K562 (cell line): ENCODE measurements at regions not wholly inside any gene's neighbourhood (a gene's known extent, or its start where the extent isn't known, plus 50 kb on each side); places are given as distances from the start of the nearest gene placed in this dataset.
"Not testable (repeated sequence)": the region's sequence is repeated elsewhere in the genome, so short reads cannot be mapped to it uniquely, and the experiment has no call there.

Experiments
- ATAC-seq: fragments of 200-7000 bp; cut with Tn5 transposase; 3 replicates; pipeline ENCODE4 v1.9.1; 2020; ENCODE audit warnings: moderate library complexity
- BruUV-seq: library from RNA; stranded (reverse); fragments of 400-500 nt; replicated peaks from 2 replicates; lab custom pipeline; 2021; lab: Mats Ljungman, UMichigan
- CTCF ChIA-PET: fragments of 300-600 bp; formaldehyde crosslinking; extraction: SDS; loops from one replicate; lab custom pipeline; 2021; ENCODE audit warnings: low intra/inter-chr PET ratio; lab: Yijun Ruan, JAX
- POLR2A ChIA-PET: fragments of 300-600, 350-650 bp; sonication (Branson Sonifier 250); formaldehyde crosslinking; extraction: SDS; loops from one replicate; lab custom pipeline; 2021; ENCODE audit warnings: antibody characterized with exemption, inconsistent platforms; lab: Yijun Ruan, JAX
- DNase-seq, 4 experiments: peaks; one replicate each; pipeline versions ENCODE4 v3.0.0 to v3.0.0-alpha.2; 2011 to 2018; ENCODE audit warnings: low spot score in 3 of 4, mixed read lengths in 3 of 4; ENCODE audit errors: extremely low read depth in 1 of 4
- FAIRE-seq: peaks from 2 replicates; lab custom pipeline; 2011; peaks lifted over from hg19 to GRCh38; lab: Jason Lieb, UNC
- H2AFZ ChIP-seq: 2 replicates; pipeline ENCODE4 v1.6.0; 2011; ENCODE audit warnings: low read depth, low read length, control low read depth, inconsistent platforms
- H3K27ac ChIP-seq: fragments of 200-600 bp; 3 replicates; pipeline ENCODE4 v1.8.0; 2011; ENCODE audit warnings: low read depth, mild to moderate bottlenecking, control low read depth, inconsistent platforms, low read length, moderate library complexity, mixed read lengths; ENCODE audit errors: extremely low read depth
- H3K27me3 ChIP-seq, 2 experiments: fragments of 300-600 bp in 1 of 2; 2 replicates in 1 of 2; 3 replicates in 1 of 2; pipeline versions ENCODE4 v1.6.0 to v1.8.0; 2011; ENCODE audit warnings: inconsistent platforms in 2 of 2, low read length in 2 of 2, mild to moderate bottlenecking in 1 of 2, mixed read lengths in 1 of 2, moderate library complexity in 1 of 2; ENCODE audit not compliant: control insufficient read depth in 2 of 2, insufficient read depth in 2 of 2
- H3K36me3 ChIP-seq: fragments of 300-600 bp; 3 replicates; pipeline ENCODE4 v1.8.0; 2011; ENCODE audit warnings: mild to moderate bottlenecking, low read length, inconsistent platforms; ENCODE audit not compliant: control insufficient read depth, insufficient read depth
- H3K4me1 ChIP-seq, 2 experiments: fragments of 200-600 bp in 1 of 2; replicated peaks in 1 of 2; 2 replicates in 1 of 2; 3 replicates in 1 of 2; pipeline versions ENCODE4 v1.5.1 to v1.8.0; 2011; ENCODE audit warnings: inconsistent platforms in 2 of 2, low read length in 2 of 2, mild to moderate bottlenecking in 1 of 2, mixed read lengths in 1 of 2, moderate library complexity in 1 of 2; ENCODE audit not compliant: control insufficient read depth in 2 of 2, insufficient read depth in 2 of 2
- H3K4me2 ChIP-seq: 2 replicates; pipeline ENCODE4 v1.6.1; 2011; ENCODE audit warnings: low read length, control low read depth, inconsistent platforms, mixed read lengths; ENCODE audit not compliant: insufficient read depth
- H3K4me3 ChIP-seq: fragments of 200-600 bp; sonication (generic), shearing (Covaris generic); 2 replicates; pipeline ENCODE4 v1.5.1; 2016; ENCODE audit warnings: control low read depth, inconsistent platforms
- H3K79me2 ChIP-seq: fragments of 200-600 bp; 3 replicates; pipeline ENCODE4 v1.8.0; 2011; ENCODE audit warnings: low read length, inconsistent platforms; ENCODE audit not compliant: control insufficient read depth, insufficient read depth
- H3K9ac ChIP-seq, 2 experiments: 2 replicates each; pipeline versions ENCODE4 v1.6.0 to v1.6.1; 2011; ENCODE audit warnings: low read depth in 2 of 2, low read length in 2 of 2, control low read depth in 1 of 2, inconsistent platforms in 1 of 2, mild to moderate bottlenecking in 1 of 2, mixed read lengths in 1 of 2; ENCODE audit not compliant: insufficient read depth in 1 of 2
- H3K9me1 ChIP-seq: one replicate; pipeline ENCODE4 v1.6.0; 2011; ENCODE audit warnings: inconsistent platforms, mild to moderate bottlenecking, low read length, moderate library complexity; ENCODE audit not compliant: control insufficient read depth, insufficient read depth
- H3K9me3 ChIP-seq: replicated peaks from 2 replicates; pipeline ENCODE4 v1.5.1; 2011; ENCODE audit warnings: low read depth, low read length, inconsistent platforms; ENCODE audit not compliant: control insufficient read depth, insufficient read depth
- H4K20me1 ChIP-seq: replicated peaks from 2 replicates; pipeline ENCODE4 v1.6.1; 2011; ENCODE audit warnings: low read length, inconsistent platforms, mixed read lengths; ENCODE audit not compliant: control insufficient read depth, insufficient read depth
- WGBS: fragments of 100-300 bp; shearing (Covaris generic); methylation state at CpG from one replicate; pipeline ENCODE4 v1.1.6; 2016; ENCODE audit warnings: low coverage, mixed read lengths; ENCODE audit not compliant: insufficient coverage; ENCODE audit errors: missing lambda C conversion rate; 5-methylcytosine and 5-hydroxymethylcytosine counted together
- in situ Hi-C: fragments of 300-500 bp; cut with MboI; formaldehyde crosslinking; loops from 4 replicates; pipeline ENCODE4 v1.15.0; 2018; ENCODE audit warnings: inconsistent platforms, mixed read lengths
- intact Hi-C: fragments of 100-400 bp; cut with micrococcal nuclease; formaldehyde crosslinking; loops from 2 replicates; pipeline ENCODE4 v1.14.2; 2022

DNA sequence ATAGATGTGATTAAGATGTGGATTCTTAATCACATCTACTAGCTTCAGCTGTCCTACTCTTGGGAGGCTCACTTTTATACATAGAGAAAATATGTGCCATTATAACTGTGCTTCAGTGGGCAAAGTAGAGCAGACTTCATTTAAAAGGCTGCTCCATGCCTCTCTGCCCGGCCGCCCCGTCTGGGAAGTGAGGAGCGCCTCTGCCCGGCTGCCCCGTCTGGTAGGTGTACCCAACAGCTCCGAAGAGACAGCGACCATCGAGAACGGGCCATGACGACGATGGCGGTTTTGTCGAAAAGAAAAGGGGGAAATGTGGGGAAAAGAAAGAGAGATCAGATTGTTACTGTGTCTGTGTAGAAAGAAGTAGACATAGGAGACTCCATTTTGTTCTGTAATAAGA is 126.4 kb downstream of the TMX1 start:
- H3K36me3 ChIP-seq, CTCF ChIA-PET, H3K27me3 ChIP-seq, H3K79me2 ChIP-seq, H4K20me1 ChIP-seq, H3K27ac ChIP-seq, FAIRE-seq, H2AFZ ChIP-seq, H3K4me1 ChIP-seq, BruUV-seq, H3K4me3 ChIP-seq, H3K9me1 ChIP-seq, H3K4me2 ChIP-seq, intact Hi-C loops, in situ Hi-C loops, ATAC-seq, H3K9ac ChIP-seq, H3K9me3 ChIP-seq, POLR2A ChIA-PET, DNase-seq: not testable (repeated sequence)
- 0% methylated on average over 8 of the region's 14 CpGs for WGBS

DNA sequence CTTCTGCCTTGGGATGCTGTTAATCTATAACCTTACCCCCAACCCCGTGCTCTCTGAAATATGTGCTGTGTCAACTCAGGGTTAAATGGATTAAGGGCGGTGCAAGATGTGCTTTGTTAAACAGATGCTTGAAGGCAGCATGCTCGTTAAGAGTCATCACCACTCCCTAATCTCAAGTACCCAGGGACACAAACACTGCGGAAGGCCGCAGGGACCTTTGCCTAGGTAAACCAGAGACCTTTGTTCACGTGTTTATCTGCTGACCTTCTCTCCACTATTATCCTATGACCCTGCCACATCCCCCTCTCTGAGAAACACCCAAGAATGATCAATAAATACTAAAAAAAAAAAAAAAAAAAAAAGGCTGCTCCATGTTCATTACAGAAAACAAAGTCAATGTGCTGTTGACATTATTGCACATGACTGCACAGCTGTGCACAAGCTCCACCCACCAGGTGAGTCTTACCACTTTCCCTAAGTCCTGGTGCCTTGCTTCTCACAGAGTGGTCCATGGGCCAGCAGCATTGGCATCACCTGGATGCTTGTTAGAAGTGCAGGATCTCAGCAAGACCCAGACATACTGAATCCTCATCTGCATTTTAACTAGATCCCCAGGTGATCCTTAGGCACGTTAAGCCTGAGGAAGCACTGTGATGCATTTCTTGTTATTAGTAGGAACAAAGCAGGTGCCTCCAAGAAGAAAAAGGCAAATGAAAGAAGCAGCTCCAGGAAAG is 127.0 kb downstream of the TMX1 start:
- H3K4me3 ChIP-seq, intact Hi-C loops, H3K4me2 ChIP-seq, H3K27ac ChIP-seq, H3K9me1 ChIP-seq, CTCF ChIA-PET, H3K27me3 ChIP-seq, H3K9ac ChIP-seq, H3K36me3 ChIP-seq, POLR2A ChIA-PET, H3K9me3 ChIP-seq, H3K79me2 ChIP-seq, FAIRE-seq, ATAC-seq, H2AFZ ChIP-seq, in situ Hi-C loops, H4K20me1 ChIP-seq, DNase-seq, H3K4me1 ChIP-seq, BruUV-seq: not testable (repeated sequence)
- WGBS: 0% methylated on average over 2 of the region's 7 CpGs
